Activated CD8-positive, alpha-beta memory T cell treated with anti-CD3 and anti-CD28 coated beads for 1 hour (primary cell): ENCODE measurements at regions not wholly inside any gene's neighbourhood (a gene's known extent, or its start where the extent isn't known, plus 50 kb on each side); places are given as distances from the start of the nearest gene placed in this dataset.

Source experiments
- DNase-seq, 2 donors: peaks; one replicate each; pipeline ENCODE4 v3.0.0-alpha.2; 2020; ENCODE audit warnings: low read depth in 1 of 2; ENCODE audit errors: extremely low read depth in 1 of 2

- no peak for DNase-seq
Measured at GRCh38 chr10:43866712-43867111, 218.0 kb upstream of the ZNF32 start.

- DNase-seq: no peak
Measured at GRCh38 chr10:43865265-43866135, 216.8 kb upstream of the ZNF32 start.

- no peak for DNase-seq
Measured at GRCh38 chr10:43864656-43865055, 216.0 kb upstream of the ZNF32 start.

GRCh38 chr10:43863859-43864591 lies 215.3 kb upstream of the ZNF32 start:
- no peak for DNase-seq

GRCh38 chr10:43863270-43863669 lies 214.6 kb upstream of the ZNF32 start:
- DNase-seq: no peak

GRCh38 chr10:43862756-43863155 lies 214.1 kb upstream of the ZNF32 start:
- DNase-seq: no peak

GRCh38 chr10:43861966-43862751 lies 213.5 kb upstream of the ZNF32 start:
- no peak for DNase-seq

GRCh38 chr10:43859016-43859525 lies 210.4 kb upstream of the ZNF32 start:
- DNase-seq: no peak

GRCh38 chr10:43857931-43858315 lies 209.2 kb upstream of the ZNF32 start:
- DNase-seq: no peak

- no peak for DNase-seq
Measured at GRCh38 chr10:43857206-43857930, 208.7 kb upstream of the ZNF32 start.

GRCh38 chr10:43856299-43856698 lies 207.6 kb upstream of the ZNF32 start:
- no peak for DNase-seq

GRCh38 chr10:43855667-43856210 lies 207.1 kb upstream of the ZNF32 start:
- DNase-seq: no peak

GRCh38 chr10:43854007-43854406 lies 205.3 kb upstream of the ZNF32 start:
- DNase-seq: no peak

GRCh38 chr10:43853369-43853768 lies 204.7 kb upstream of the ZNF32 start:
- no peak for DNase-seq

- no peak for DNase-seq
Measured at GRCh38 chr10:43852644-43853214, 204.0 kb upstream of the ZNF32 start.

GRCh38 chr10:43852149-43852548 lies 203.5 kb upstream of the ZNF32 start:
- DNase-seq: no peak

GRCh38 chr10:43851030-43851429 lies 202.3 kb upstream of the ZNF32 start:
- DNase-seq: no peak

- no peak for DNase-seq
Measured at GRCh38 chr10:43849551-43849950, 200.9 kb upstream of the ZNF32 start.

- DNase-seq: no peak
Measured at GRCh38 chr10:43846968-43847367, 198.3 kb upstream of the ZNF32 start.

GRCh38 chr10:43846187-43846680 lies 197.6 kb upstream of the ZNF32 start:
- no peak for DNase-seq
